Stomach (tissue), 8 donors: ENCODE measurements at regions not wholly inside any gene's neighbourhood (a gene's known extent, or its start where the extent isn't known, plus 50 kb on each side); places are given as distances from the start of the nearest gene placed in this dataset.

Source experiments
- DNase-seq, 2 donors: peaks; one replicate each; pipeline versions ENCODE4 v3.0.0 to v3.0.0-alpha.2; 2013 to 2019
- H3K27ac ChIP-seq, 5 donors: fragments of 200-600 bp in 4 of 5; sonication (generic) in 4 of 5; one replicate each; pipeline ENCODE4 v1.5.1; 2013 to 2019; ENCODE audit warnings: mild to moderate bottlenecking in 1 of 5, moderate library complexity in 1 of 5
- H3K27me3 ChIP-seq, 3 donors: fragments of 200-600 bp; sonication (generic); one replicate each; pipeline ENCODE4 v1.5.1; 2017 to 2019; ENCODE audit warnings: mixed run types in 1 of 3
- H3K36me3 ChIP-seq, 4 donors: fragments of 200-600 bp; sonication (generic); 1 replicate in 3 of 4; 2 replicates in 1 of 4; pipeline ENCODE4 v1.5.1; 2016 to 2019
- H3K4me1 ChIP-seq, 4 donors: fragments of 200-600 bp; sonication (generic); one replicate each; pipeline ENCODE4 v1.5.1; 2016 to 2019
- H3K4me3 ChIP-seq, 4 donors: fragments of 200-600 bp; sonication (generic) in 3 of 4; one replicate each; pipeline ENCODE4 v1.5.1; 2016 to 2019; ENCODE audit warnings: mild to moderate bottlenecking in 1 of 4
- H3K9me3 ChIP-seq, 4 donors: fragments of 200-600 bp; sonication (generic); one replicate each; pipeline ENCODE4 v1.5.1; 2016 to 2019
- CTCF ChIP-seq, 7 experiments: fragments of 450-650 bp in 4 of 7; fragments of 200-600 bp in 3 of 7; sonication (generic) in 3 of 7; IDR thresholded peaks; one replicate each; pipeline ENCODE4 v1.5.1; 2016 to 2019; ENCODE audit warnings: antibody characterized with exemption in 7 of 7, control low read depth in 2 of 7, mild to moderate bottlenecking in 1 of 7
- EP300 ChIP-seq: sonication (generic); formaldehyde crosslinking; IDR thresholded peaks from one replicate; pipeline ENCODE4 v1.6.1; 2017; ENCODE audit warnings: antibody characterized with exemption
- POLR2A ChIP-seq, 4 donors: fragments of 450-650 bp; IDR thresholded peaks; one replicate each; pipeline ENCODE4 v1.6.1; 2016; ENCODE audit warnings: antibody characterized with exemption in 4 of 4, control low read depth in 2 of 4, mild to moderate bottlenecking in 1 of 4, moderate library complexity in 1 of 4
- POLR2AphosphoS5 ChIP-seq, 3 donors: sonication (generic); formaldehyde crosslinking; IDR thresholded peaks; one replicate each; pipeline ENCODE4 v1.6.1; 2016; ENCODE audit warnings: antibody characterized with exemption in 3 of 3
- WGBS, 5 donors: extraction: QIAGEN DNeasy Blood & Tissue Kit in 3 of 5; methylation state at CpG; one replicate each; pipeline versions ENCODE4 v1.1.5 to v1.1.7; 2013 to 2018; 5-methylcytosine and 5-hydroxymethylcytosine counted together
- intact Hi-C: fragments of 100-400 bp; cut with DNase I; formaldehyde crosslinking; loops from one replicate; pipeline ENCODE4 v1.15.1; 2023; ENCODE audit warnings: low total_unique reads
- donor health status: healthy with polysubstance abuse.
- donor health status: Bipolar disorder and iron deficiency.
- donor health status: healthy.

- Histone ChIP-seq H3K4me3 (no peak overlapping the region), H3K9me3 (no peaks in the 10 kb centered on the region), H3K4me1 (no peaks in the 10 kb centered on the region), H3K27ac (no peak overlapping the region), H3K27me3 (no peaks in the 10 kb centered on the region), H3K36me3 (no peaks in the 10 kb centered on the region)
- intact Hi-C loops = no loop called here
- WGBS, 5 donors = 65 to 74% (median 68%) methylated on average over 5 of the region's 5 CpGs
- no peak for DNase-seq
- no peak for TF ChIP-seq EP300
- no peak for TF ChIP-seq CTCF (IDR thresholded peaks at IDR 0.05)
- TF ChIP-seq POLR2A (IDR thresholded peaks at IDR 0.05) = no peak
- no peak for TF ChIP-seq POLR2AphosphoS5 (IDR thresholded peaks at IDR 0.05)
Observed at GRCh38 chr18:56019908-56020307, 431.9 kb upstream of the TCF4 start.

- DNase-seq = no peak
- intact Hi-C loops = no loop called here
Observed at GRCh38 chr18:56019156-56019555, 431.2 kb upstream of the TCF4 start.

GRCh38 chr18:56009411-56009810 lies 421.4 kb upstream of the TCF4 start:
- TF ChIP-seq EP300 = no peak
- TF ChIP-seq CTCF (IDR thresholded peaks at IDR 0.05) = no peak
- TF ChIP-seq POLR2AphosphoS5 (IDR thresholded peaks at IDR 0.05) = no peak
- TF ChIP-seq POLR2A (IDR thresholded peaks at IDR 0.05) = no peak
- Histone ChIP-seq H3K27me3 (no peaks in the 10 kb centered on the region), H3K4me3 (no peak overlapping the region), H3K36me3 (no peaks in the 10 kb centered on the region), H3K4me1 (no peaks in the 10 kb centered on the region), H3K9me3 (peaks cover 0 to 6% (median 3%) of the 10 kb centered on the region in 4 donors), H3K27ac (no peak overlapping the region)
- 68 to 86% (median 80%) methylated on average over 1 of the region's 1 CpG for WGBS, 5 donors
- intact Hi-C loops = no loop called here
- DNase-seq = no peak

More at GRCh38 chr18:56019156-56019555, 431.2 kb upstream of the TCF4 start:
- H3K4me3 ChIP-seq = no peak overlapping the region
- H3K27ac ChIP-seq = no peak overlapping the region
- WGBS, 5 donors = 29 to 75% (median 62%) methylated on average over 2 of the region's 2 CpGs
- H3K36me3 ChIP-seq = no peaks in the 10 kb centered on the region
- H3K9me3 ChIP-seq = no peaks in the 10 kb centered on the region
- H3K27me3 ChIP-seq = no peaks in the 10 kb centered on the region
- H3K4me1 ChIP-seq = no peaks in the 10 kb centered on the region
- no peak for TF ChIP-seq POLR2A (IDR thresholded peaks at IDR 0.05)
- no peak for TF ChIP-seq EP300
- TF ChIP-seq POLR2AphosphoS5 (IDR thresholded peaks at IDR 0.05) = no peak
- TF ChIP-seq CTCF (IDR thresholded peaks at IDR 0.05) = no peak

- H3K9me3 ChIP-seq = no peaks in the 10 kb centered on the region
- intact Hi-C loops = no loop called here
- 35 to 66% (median 50%) methylated on average over 5 of the region's 5 CpGs for WGBS, 5 donors
- no peak overlapping the region for H3K27ac ChIP-seq
- no peaks in the 10 kb centered on the region for H3K36me3 ChIP-seq
- DNase-seq = no peak
- TF ChIP-seq POLR2AphosphoS5 (IDR thresholded peaks at IDR 0.05) (no peak), POLR2A (IDR thresholded peaks at IDR 0.05) (no peak), CTCF (IDR thresholded peaks at IDR 0.05) (no peak), EP300 (no peak)
- no peaks in the 10 kb centered on the region for H3K4me1 ChIP-seq
- no peaks in the 10 kb centered on the region for H3K27me3 ChIP-seq
- H3K4me3 ChIP-seq = no peak overlapping the region
Observed at GRCh38 chr18:56003720-56004088, 415.7 kb upstream of the TCF4 start.
